ENCODE measurements at regions not wholly inside any gene's neighbourhood (a gene's known extent, or its start where the extent isn't known, plus 50 kb on each side); places are given as distances from the start of the nearest gene placed in this dataset.

DNA sequence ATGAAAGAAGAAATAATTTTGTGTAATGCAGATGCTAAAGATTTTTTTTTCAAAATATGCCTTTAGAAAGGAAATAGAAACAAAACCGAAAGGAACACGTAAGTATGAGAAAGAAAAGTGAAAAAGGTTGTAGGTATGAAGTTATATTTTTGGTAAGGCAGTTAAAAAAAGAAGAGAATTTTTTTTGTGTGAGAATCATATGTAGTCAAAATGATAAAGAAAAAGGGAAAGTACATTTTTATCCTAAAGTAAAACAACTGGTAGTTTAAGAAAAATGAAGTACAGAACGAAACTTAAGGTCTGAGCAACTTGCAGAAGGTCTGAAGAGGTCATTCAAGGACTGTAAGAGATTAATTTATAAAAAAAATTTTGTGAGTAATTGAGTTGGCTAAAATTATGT, 164.0 kb upstream of the TRAM1L1 start:
- TF ChIP-seq POLR2A (IDR thresholded peaks at IDR 0.05), result no peak
- TF ChIP-seq, protein P1, sequence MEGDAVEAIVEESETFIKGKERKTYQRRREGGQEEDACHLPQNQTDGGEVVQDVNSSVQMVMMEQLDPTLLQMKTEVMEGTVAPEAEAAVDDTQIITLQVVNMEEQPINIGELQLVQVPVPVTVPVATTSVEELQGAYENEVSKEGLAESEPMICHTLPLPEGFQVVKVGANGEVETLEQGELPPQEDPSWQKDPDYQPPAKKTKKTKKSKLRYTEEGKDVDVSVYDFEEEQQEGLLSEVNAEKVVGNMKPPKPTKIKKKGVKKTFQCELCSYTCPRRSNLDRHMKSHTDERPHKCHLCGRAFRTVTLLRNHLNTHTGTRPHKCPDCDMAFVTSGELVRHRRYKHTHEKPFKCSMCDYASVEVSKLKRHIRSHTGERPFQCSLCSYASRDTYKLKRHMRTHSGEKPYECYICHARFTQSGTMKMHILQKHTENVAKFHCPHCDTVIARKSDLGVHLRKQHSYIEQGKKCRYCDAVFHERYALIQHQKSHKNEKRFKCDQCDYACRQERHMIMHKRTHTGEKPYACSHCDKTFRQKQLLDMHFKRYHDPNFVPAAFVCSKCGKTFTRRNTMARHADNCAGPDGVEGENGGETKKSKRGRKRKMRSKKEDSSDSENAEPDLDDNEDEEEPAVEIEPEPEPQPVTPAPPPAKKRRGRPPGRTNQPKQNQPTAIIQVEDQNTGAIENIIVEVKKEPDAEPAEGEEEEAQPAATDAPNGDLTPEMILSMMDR (IDR thresholded peaks at IDR 0.05), result no peak

All from lower leg skin (tissue), 3 donors.